ENCODE measurements at regions not wholly inside any gene's neighbourhood (a gene's known extent, or its start where the extent isn't known, plus 50 kb on each side); places are given as distances from the start of the nearest gene placed in this dataset.

DNA sequence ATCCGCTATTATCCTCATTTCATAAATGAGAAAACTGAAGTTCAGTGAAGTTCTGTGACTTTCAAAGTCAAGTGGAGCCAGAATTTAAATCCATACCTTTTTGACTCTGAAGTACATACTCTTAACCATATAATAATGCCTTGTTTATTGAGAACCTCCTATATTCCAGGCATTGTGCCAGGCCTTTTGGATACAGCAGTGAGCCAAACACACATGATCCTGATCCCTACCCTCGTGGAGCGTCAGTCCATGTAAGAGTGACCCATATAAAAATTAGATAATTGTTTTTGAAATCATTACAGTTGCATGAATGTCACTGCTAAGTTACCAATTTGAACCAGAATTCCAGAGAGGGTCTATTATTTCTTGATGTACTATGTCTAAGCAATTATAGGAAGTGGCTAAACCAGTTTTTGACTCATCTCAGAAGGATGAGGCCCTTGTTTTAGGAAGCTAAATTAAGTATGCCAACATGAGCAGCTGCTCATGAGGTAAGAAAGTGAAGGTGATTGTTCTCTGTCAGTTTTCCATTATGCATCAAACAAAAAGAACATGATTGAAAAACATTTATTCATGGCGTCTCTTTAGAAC is 289.5 kb downstream of the GLUD2 start:
- Histone ChIP-seq H3K27ac (ENCODE audit: low read depth in 1 of 2, low read length in 2 of 2) (no peak overlapping the region), H3K27me3 (ENCODE audit: control insufficient read depth in 4 of 4, insufficient read depth in 4 of 4, low read length in 3 of 4) (peaks cover 0 to 2% (median 0%) of the 10 kb centered on the region in 4 donors), H3K36me3 (ENCODE audit: control insufficient read depth in 4 of 4, insufficient read depth in 3 of 4, low read depth in 1 of 4, low read length in 3 of 4) (no peaks in the 10 kb centered on the region), H3K4me3 (ENCODE audit: low read depth in 1 of 3, low read length in 3 of 3) (no peak overlapping the region), H3K9ac (ENCODE audit: low read depth in 1 of 2, low read length in 2 of 2) (no peak overlapping the region), H3K4me1 (ENCODE audit: control insufficient read depth in 4 of 4, insufficient read depth in 4 of 4, low read length in 3 of 4) (no peaks in the 10 kb centered on the region), H3K9me3 (ENCODE audit: control insufficient read depth in 4 of 4, low read length in 3 of 4) (no peaks in the 10 kb centered on the region)
- DNase-seq (ENCODE audit: low spot score): no peak
- TF ChIP-seq, protein P1, sequence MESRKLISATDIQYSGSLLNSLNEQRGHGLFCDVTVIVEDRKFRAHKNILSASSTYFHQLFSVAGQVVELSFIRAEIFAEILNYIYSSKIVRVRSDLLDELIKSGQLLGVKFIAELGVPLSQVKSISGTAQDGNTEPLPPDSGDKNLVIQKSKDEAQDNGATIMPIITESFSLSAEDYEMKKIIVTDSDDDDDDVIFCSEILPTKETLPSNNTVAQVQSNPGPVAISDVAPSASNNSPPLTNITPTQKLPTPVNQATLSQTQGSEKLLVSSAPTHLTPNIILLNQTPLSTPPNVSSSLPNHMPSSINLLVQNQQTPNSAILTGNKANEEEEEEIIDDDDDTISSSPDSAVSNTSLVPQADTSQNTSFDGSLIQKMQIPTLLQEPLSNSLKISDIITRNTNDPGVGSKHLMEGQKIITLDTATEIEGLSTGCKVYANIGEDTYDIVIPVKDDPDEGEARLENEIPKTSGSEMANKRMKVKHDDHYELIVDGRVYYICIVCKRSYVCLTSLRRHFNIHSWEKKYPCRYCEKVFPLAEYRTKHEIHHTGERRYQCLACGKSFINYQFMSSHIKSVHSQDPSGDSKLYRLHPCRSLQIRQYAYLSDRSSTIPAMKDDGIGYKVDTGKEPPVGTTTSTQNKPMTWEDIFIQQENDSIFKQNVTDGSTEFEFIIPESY (IDR thresholded peaks at IDR 0.05): no peak
- no peak for TF ChIP-seq TAF1 (conservative IDR thresholded peaks at IDR 0.05)
- no peak for TF ChIP-seq RXRA (IDR thresholded peaks at IDR 0.05)
- TF ChIP-seq GABPA (IDR thresholded peaks at IDR 0.05 in 1 of 2, conservative IDR thresholded peaks at IDR 0.05 in 1 of 2): no peak
- no peak for TF ChIP-seq HNF4G (IDR thresholded peaks at IDR 0.05)
- no peak for TF ChIP-seq NR2F2 (IDR thresholded peaks at IDR 0.05)
- TF ChIP-seq SP1 (IDR thresholded peaks at IDR 0.05): no peak
- TF ChIP-seq, protein P2, sequence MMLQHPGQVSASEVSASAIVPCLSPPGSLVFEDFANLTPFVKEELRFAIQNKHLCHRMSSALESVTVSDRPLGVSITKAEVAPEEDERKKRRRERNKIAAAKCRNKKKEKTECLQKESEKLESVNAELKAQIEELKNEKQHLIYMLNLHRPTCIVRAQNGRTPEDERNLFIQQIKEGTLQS (IDR thresholded peaks at IDR 0.05): no peak
- TF ChIP-seq, protein P3, sequence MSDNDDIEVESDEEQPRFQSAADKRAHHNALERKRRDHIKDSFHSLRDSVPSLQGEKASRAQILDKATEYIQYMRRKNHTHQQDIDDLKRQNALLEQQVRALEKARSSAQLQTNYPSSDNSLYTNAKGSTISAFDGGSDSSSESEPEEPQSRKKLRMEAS (IDR thresholded peaks at IDR 0.05): no peak
- WGBS: 84% methylated on average over 4 of the region's 4 CpGs

DNA sequence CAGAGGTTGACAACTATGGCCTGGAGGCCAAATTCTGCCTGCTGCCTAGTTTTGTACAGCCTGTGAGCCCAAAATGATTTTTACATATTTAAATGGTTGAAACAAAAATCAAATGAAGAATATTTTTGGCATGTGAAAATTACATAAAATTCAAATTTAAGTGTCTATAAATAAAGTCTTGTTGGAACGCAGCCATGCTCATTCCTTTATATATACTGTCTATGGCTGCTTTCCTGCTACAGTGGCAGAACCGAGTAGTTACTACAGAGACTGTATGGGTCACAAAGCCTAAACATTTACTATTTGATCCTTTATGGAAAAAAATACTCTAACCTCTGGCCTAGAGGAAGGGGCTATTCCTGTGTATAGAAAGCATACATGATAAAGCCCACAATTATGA is 290.4 kb downstream of the GLUD2 start:
- no peak overlapping the region for H3K4me3 ChIP-seq (ENCODE audit: low read depth in 1 of 3, low read length in 3 of 3)
- TF ChIP-seq JUND (IDR thresholded peaks at IDR 0.05) (no peak), FOXA2 (IDR thresholded peaks at IDR 0.05) (no peak)
- TF ChIP-seq, protein P4, sequence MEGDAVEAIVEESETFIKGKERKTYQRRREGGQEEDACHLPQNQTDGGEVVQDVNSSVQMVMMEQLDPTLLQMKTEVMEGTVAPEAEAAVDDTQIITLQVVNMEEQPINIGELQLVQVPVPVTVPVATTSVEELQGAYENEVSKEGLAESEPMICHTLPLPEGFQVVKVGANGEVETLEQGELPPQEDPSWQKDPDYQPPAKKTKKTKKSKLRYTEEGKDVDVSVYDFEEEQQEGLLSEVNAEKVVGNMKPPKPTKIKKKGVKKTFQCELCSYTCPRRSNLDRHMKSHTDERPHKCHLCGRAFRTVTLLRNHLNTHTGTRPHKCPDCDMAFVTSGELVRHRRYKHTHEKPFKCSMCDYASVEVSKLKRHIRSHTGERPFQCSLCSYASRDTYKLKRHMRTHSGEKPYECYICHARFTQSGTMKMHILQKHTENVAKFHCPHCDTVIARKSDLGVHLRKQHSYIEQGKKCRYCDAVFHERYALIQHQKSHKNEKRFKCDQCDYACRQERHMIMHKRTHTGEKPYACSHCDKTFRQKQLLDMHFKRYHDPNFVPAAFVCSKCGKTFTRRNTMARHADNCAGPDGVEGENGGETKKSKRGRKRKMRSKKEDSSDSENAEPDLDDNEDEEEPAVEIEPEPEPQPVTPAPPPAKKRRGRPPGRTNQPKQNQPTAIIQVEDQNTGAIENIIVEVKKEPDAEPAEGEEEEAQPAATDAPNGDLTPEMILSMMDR (IDR thresholded peaks at IDR 0.05; ENCODE audit: low read depth, low read length, missing input control): no peak
- H3K36me3 ChIP-seq (ENCODE audit: control insufficient read depth in 4 of 4, insufficient read depth in 3 of 4, low read depth in 1 of 4, low read length in 3 of 4): no peaks in the 10 kb centered on the region
- WGBS: 90% methylated on average over 2 of the region's 2 CpGs
- no peak overlapping the region for H3K9ac ChIP-seq (ENCODE audit: low read depth in 1 of 2, low read length in 2 of 2)
- no peak overlapping the region for H3K27ac ChIP-seq (ENCODE audit: low read depth in 1 of 2, low read length in 2 of 2)
- no peak for DNase-seq (ENCODE audit: low spot score)
- H3K9me3 ChIP-seq (ENCODE audit: control insufficient read depth in 4 of 4, low read length in 3 of 4): no peaks in the 10 kb centered on the region
- no peaks in the 10 kb centered on the region for H3K4me1 ChIP-seq (ENCODE audit: control insufficient read depth in 4 of 4, insufficient read depth in 4 of 4, low read length in 3 of 4)
- H3K27me3 ChIP-seq (ENCODE audit: control insufficient read depth in 4 of 4, insufficient read depth in 4 of 4, low read length in 3 of 4): peaks cover 0 to 2% (median 0%) of the 10 kb centered on the region in 4 donors

DNA sequence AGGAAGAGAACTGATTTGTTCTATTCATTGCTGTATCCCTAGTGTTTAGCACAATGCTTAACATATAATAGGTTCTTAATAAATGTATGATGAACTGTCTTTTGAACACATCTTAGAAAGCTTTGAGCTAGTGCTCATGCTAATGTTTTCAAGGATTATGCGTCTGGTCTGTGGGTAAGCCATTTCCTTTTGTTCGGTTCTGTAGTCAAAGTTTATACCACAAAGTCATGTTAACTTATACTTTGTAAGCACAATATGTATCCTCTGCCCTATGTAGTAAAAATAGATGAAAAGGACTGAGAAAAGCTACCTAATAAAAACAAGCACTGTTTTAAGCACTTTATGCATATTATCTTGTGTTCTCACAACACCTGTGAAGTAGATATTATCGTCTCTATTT is 301.9 kb downstream of the GLUD2 start:
- Histone ChIP-seq H3K27me3 (ENCODE audit: control insufficient read depth in 4 of 4, insufficient read depth in 4 of 4, low read length in 3 of 4) (no peaks in the 10 kb centered on the region), H3K9ac (ENCODE audit: low read depth in 1 of 2, low read length in 2 of 2) (no peak overlapping the region), H3K4me3 (ENCODE audit: low read depth in 1 of 3, low read length in 3 of 3) (no peak overlapping the region), H3K4me1 (ENCODE audit: control insufficient read depth in 4 of 4, insufficient read depth in 4 of 4, low read length in 3 of 4) (no peaks in the 10 kb centered on the region), H3K27ac (ENCODE audit: low read depth in 1 of 2, low read length in 2 of 2) (no peak overlapping the region), H3K9me3 (ENCODE audit: control insufficient read depth in 4 of 4, low read length in 3 of 4) (no peaks in the 10 kb centered on the region), H3K36me3 (ENCODE audit: control insufficient read depth in 4 of 4, insufficient read depth in 3 of 4, low read depth in 1 of 4, low read length in 3 of 4) (no peaks in the 10 kb centered on the region)
- 84% methylated on average over 3 of the region's 3 CpGs for WGBS
- no peak for DNase-seq (ENCODE audit: low spot score)
- TF ChIP-seq, protein P3 (IDR thresholded peaks at IDR 0.05): no peak
- TF ChIP-seq, protein P4 (IDR thresholded peaks at IDR 0.05; ENCODE audit: low read depth, low read length, missing input control): no peak
- TF ChIP-seq FOXA1 (IDR thresholded peaks at IDR 0.05) (no peak), HNF4A (conservative IDR thresholded peaks at IDR 0.05) (no peak), FOXA2 (IDR thresholded peaks at IDR 0.05) (no peak), HNF4G (IDR thresholded peaks at IDR 0.05) (no peak), GABPA (IDR thresholded peaks at IDR 0.05 in 1 of 2, conservative IDR thresholded peaks at IDR 0.05 in 1 of 2) (no peak)
- TF ChIP-seq, protein P1 (IDR thresholded peaks at IDR 0.05): no peak
